ENCODE measurements at regions not wholly inside any gene's neighbourhood (a gene's known extent, or its start where the extent isn't known, plus 50 kb on each side); places are given as distances from the start of the nearest gene placed in this dataset.
A peak's percentile ranks its signal among the peaks of the same experiment; 100 is the strongest.

GRCh38 chr10:45238896-45239295 is 76.5 kb downstream of the OR13A1 start:
- Histone ChIP-seq H3K9me3 (replicated peaks; ENCODE audit: control insufficient read depth, insufficient read depth, low read depth, low read length) (no peaks in the 10 kb centered on the region), H3K36me3 (ENCODE audit: control insufficient read depth, insufficient read depth, low read length) (no peaks in the 10 kb centered on the region), H2AFZ (ENCODE audit: low read depth, low read length) (peak overlapping the region; percentile 69), H3K79me2 (ENCODE audit: control insufficient read depth, insufficient read depth, low read length) (no peaks in the 10 kb centered on the region), H3K9ac (ENCODE audit: insufficient read depth in 1 of 2, low read depth in 2 of 2, low read length in 2 of 2) (no peak overlapping the region), H3K4me1 (replicated peaks in 1 of 2; ENCODE audit: control insufficient read depth in 2 of 2, insufficient read depth in 2 of 2, low read length in 2 of 2) (peaks cover 3 to 6% of the 10 kb centered on the region in 2 experiments; a peak in 3 of 5 replicates), H3K9me1 (ENCODE audit: control insufficient read depth, insufficient read depth, low read length) (no peaks in the 10 kb centered on the region), H4K20me1 (replicated peaks; ENCODE audit: control insufficient read depth, insufficient read depth, low read length) (no peaks in the 10 kb centered on the region), H3K4me3 (no peak overlapping the region), H3K4me2 (ENCODE audit: insufficient read depth, low read length) (no peak overlapping the region), H3K27ac (ENCODE audit: extremely low read depth, low read depth, low read length) (no peak overlapping the region), H3K27me3 (ENCODE audit: control insufficient read depth in 2 of 2, insufficient read depth in 2 of 2, low read length in 2 of 2) (no peaks in the 10 kb centered on the region)
- no peak for DNase-seq (ENCODE audit: extremely low read depth in 1 of 4, low spot score in 3 of 4)
- intact Hi-C loops (cut with micrococcal nuclease), result loop anchor here (5.0 kb wide), 2 partner anchors 228 to 783 kb away; no protein-coding TSS in a partner anchor
- FAIRE-seq, result no peak
- BruUV-seq (replicated peaks), result no TSS peak
- TF ChIP-seq SRF (CRISPR knock-in tag; IDR thresholded peaks at IDR 0.05) (no peak), ZBTB2 (IDR thresholded peaks at IDR 0.05) (no peak), STAG1 (CRISPR knock-in tag; IDR thresholded peaks at IDR 0.05; ENCODE audit: borderline replicate concordance) (no peak)
- ChIA-PET POLR2A (no interaction called here), CTCF (ENCODE audit: low intra/inter-chr PET ratio) (no interaction called here)
- in situ Hi-C loops (cut with MboI), result loop anchor here (25.0 kb wide), 1 partner anchor 998 kb away; no protein-coding TSS in a partner anchor
- no peak for ATAC-seq
- 54% methylated on average over 5 of the region's 5 CpGs for WGBS (ENCODE audit: insufficient coverage, low coverage, missing lambda C conversion rate)

GRCh38 chr10:45239642-45240041 is 75.8 kb downstream of the OR13A1 start:
- Histone ChIP-seq H3K4me3 (no peak overlapping the region), H3K9me3 (replicated peaks; ENCODE audit: control insufficient read depth, insufficient read depth, low read depth, low read length) (no peaks in the 10 kb centered on the region), H4K20me1 (replicated peaks; ENCODE audit: control insufficient read depth, insufficient read depth, low read length) (no peaks in the 10 kb centered on the region), H3K4me2 (ENCODE audit: insufficient read depth, low read length) (no peak overlapping the region), H2AFZ (ENCODE audit: low read depth, low read length) (peak overlapping the region; percentile 69), H3K27ac (ENCODE audit: extremely low read depth, low read depth, low read length) (no peak overlapping the region), H3K9me1 (ENCODE audit: control insufficient read depth, insufficient read depth, low read length) (no peaks in the 10 kb centered on the region), H3K9ac (ENCODE audit: insufficient read depth in 1 of 2, low read depth in 2 of 2, low read length in 2 of 2) (no peak overlapping the region), H3K79me2 (ENCODE audit: control insufficient read depth, insufficient read depth, low read length) (no peaks in the 10 kb centered on the region), H3K27me3 (ENCODE audit: control insufficient read depth in 2 of 2, insufficient read depth in 2 of 2, low read length in 2 of 2) (no peaks in the 10 kb centered on the region; a peak in 1 of 5 replicates), H3K4me1 (replicated peaks in 1 of 2; ENCODE audit: control insufficient read depth in 2 of 2, insufficient read depth in 2 of 2, low read length in 2 of 2) (peaks cover 3 to 6% of the 10 kb centered on the region in 2 experiments; a peak in 3 of 5 replicates), H3K36me3 (ENCODE audit: control insufficient read depth, insufficient read depth, low read length) (no peaks in the 10 kb centered on the region)
- no peak for ATAC-seq
- TF ChIP-seq BDP1 (IDR thresholded peaks at IDR 0.05; ENCODE audit: insufficient read depth, insufficient read length), result no peak
- in situ Hi-C loops (cut with MboI) (loop anchor here (25.0 kb wide), 1 partner anchor 998 kb away; no protein-coding TSS in a partner anchor), intact Hi-C loops (cut with micrococcal nuclease) (loop anchor here (5.0 to 10.0 kb wide), 3 partner anchors 228 to 783 kb away; no protein-coding TSS in a partner anchor)
- FAIRE-seq, result no peak
- ChIA-PET POLR2A (no interaction called here), CTCF (ENCODE audit: low intra/inter-chr PET ratio) (no interaction called here)
- 43% methylated on average over 11 of the region's 11 CpGs for WGBS (ENCODE audit: insufficient coverage, low coverage, missing lambda C conversion rate)
- no TSS peak for BruUV-seq (replicated peaks)
- DNase-seq (ENCODE audit: extremely low read depth in 1 of 4, low spot score in 3 of 4), result no peak

Measured in K562 (cell line).